ENCODE measurements at regions not wholly inside any gene's neighbourhood (a gene's known extent, or its start where the extent isn't known, plus 50 kb on each side); places are given as distances from the start of the nearest gene placed in this dataset.

GRCh38 chr6:71408787-71409723 lies 120.4 kb downstream of the OGFRL1 start:
- H3K4me3 ChIP-seq (replicated peaks in 1 of 2; ENCODE audit: low read depth in 2 of 2, low read length in 2 of 2) = no peak overlapping the region
- DNase-seq (ENCODE audit: low read depth in 2 of 2) = no peak
- TF ChIP-seq CTCF (IDR thresholded peaks at IDR 0.05; ENCODE audit: low read depth, low read length) = no peak

- no peak for TF ChIP-seq CTCF (IDR thresholded peaks at IDR 0.05; ENCODE audit: low read depth, low read length)
- H3K4me3 ChIP-seq (replicated peaks in 1 of 2; ENCODE audit: low read depth in 2 of 2, low read length in 2 of 2) = no peak overlapping the region
- peak in 1 of 2 donors; percentile 59 for DNase-seq (ENCODE audit: low read depth in 2 of 2)
Measured at GRCh38 chr6:71410164-71410566, 121.6 kb downstream of the OGFRL1 start.

- DNase-seq (ENCODE audit: low read depth in 2 of 2) = peak in 1 of 2 donors; percentile 80
- H3K4me3 ChIP-seq (replicated peaks in 1 of 2; ENCODE audit: low read depth in 2 of 2, low read length in 2 of 2) = no peak overlapping the region
- TF ChIP-seq CTCF (IDR thresholded peaks at IDR 0.05; ENCODE audit: low read depth, low read length) = no peak
Measured at GRCh38 chr6:71410681-71411080, 122.1 kb downstream of the OGFRL1 start.

GRCh38 chr6:71411882-71412281 lies 123.3 kb downstream of the OGFRL1 start:
- no peak for TF ChIP-seq CTCF (IDR thresholded peaks at IDR 0.05; ENCODE audit: low read depth, low read length)
- H3K4me3 ChIP-seq (replicated peaks in 1 of 2; ENCODE audit: low read depth in 2 of 2, low read length in 2 of 2) = no peak overlapping the region
- no peak for DNase-seq (ENCODE audit: low read depth in 2 of 2)

DNA sequence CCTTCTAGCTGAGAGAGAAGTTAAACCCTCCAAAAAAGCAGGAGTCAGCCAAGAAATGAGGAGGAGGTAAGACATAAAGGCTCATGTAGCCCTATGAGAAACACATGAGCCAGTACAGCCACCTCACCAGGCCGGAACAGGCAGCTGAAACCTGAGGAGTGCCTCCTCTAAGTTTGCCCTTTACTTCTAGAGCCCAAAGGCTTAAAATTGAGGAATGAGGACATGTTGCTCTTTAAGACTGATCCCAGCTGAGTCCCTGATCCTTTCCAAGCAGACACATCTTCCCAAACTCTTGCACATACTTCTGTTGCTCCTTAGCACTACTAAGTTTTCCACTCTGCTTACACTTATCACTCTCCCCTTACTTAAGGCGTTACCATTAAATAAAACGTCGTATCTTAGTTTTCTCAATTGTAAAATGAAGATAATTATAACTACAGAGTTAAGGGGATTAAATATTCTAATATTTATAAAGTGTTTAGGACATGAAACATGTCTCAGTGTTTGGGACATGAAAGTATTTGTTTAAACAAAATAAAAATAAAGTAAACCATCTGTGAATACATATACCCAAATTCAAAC lies 124.0 kb downstream of the OGFRL1 start:
- no peak overlapping the region for H3K4me3 ChIP-seq (replicated peaks in 1 of 2; ENCODE audit: low read depth in 2 of 2, low read length in 2 of 2)
- no peak for TF ChIP-seq CTCF (IDR thresholded peaks at IDR 0.05; ENCODE audit: low read depth, low read length)
- no peak for DNase-seq (ENCODE audit: low read depth in 2 of 2)

GRCh38 chr6:71414486-71414885 lies 125.9 kb downstream of the OGFRL1 start:
- no peak overlapping the region for H3K4me3 ChIP-seq (replicated peaks in 1 of 2; ENCODE audit: low read depth in 2 of 2, low read length in 2 of 2)
- TF ChIP-seq CTCF (IDR thresholded peaks at IDR 0.05; ENCODE audit: low read depth, low read length) = no peak
- no peak for DNase-seq (ENCODE audit: low read depth in 2 of 2)
